Endothelial cell of hepatic sinusoid (primary cell): ENCODE measurements at regions not wholly inside any gene's neighbourhood (a gene's known extent, or its start where the extent isn't known, plus 50 kb on each side); places are given as distances from the start of the nearest gene placed in this dataset.
"Not testable (repeated sequence)": the region's sequence is repeated elsewhere in the genome, so short reads cannot be mapped to it uniquely, and the experiment has no call there.

Experiments used
- in situ Hi-C: cut with HindIII; loops from 2 replicates; pipeline ENCODE4 v1.10.0; 2017; ENCODE audit warnings: low sequenced_read_pairs

DNA sequence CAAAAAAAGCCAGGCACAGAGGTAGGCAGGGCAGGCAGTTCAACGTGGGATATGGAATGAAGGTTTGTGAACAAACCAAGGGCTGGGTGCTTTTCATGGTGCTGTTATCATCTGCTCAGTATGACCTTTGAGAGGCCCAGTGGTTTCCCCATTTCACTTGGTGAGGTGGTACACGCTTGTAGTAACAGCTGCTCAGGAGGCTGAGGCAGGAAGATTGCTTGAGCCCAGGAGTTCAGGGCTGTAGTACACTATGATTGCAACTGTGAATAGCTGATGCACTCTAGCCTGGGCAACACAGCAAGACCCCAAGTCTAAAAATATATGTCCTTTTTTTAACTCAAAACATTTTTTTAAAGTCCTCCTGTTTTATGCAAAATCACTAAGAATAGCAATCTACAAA, 174.8 kb downstream of the ENC1 start:
- in situ Hi-C loops = no loop called here

DNA sequence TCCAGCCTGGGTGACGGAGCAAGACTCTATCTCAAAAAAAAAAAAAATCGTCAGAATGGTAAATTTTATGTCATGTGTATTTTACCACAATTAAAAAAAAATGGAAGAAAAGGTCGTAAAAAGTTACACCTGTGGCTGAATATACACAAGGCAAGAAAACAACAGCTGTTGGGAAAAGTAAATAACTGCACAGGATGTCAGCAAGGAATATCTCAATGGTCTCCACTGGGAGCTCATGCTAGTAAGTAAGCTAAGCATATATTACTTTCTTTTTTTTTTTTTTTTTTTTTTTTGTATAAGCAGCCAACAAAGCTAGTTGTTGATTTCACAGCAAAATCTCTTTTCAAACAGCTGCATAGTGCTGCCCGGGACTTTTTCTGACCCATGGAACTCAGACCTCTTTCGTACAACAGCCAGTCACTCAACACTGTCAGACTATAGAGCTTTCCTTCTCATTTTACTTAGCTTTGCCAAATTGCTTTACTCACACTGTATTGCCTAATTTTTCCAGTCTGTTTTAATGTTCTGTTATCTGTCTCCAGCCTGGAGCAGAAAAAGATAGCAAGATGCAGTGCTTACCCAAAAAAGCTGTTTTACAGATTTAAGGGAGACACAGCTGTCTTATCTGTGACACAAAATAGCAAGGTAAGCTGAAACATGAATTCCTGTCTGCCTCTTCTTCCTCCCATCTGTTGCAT, 175.9 kb downstream of the ENC1 start:
- in situ Hi-C loops = no loop called here

DNA sequence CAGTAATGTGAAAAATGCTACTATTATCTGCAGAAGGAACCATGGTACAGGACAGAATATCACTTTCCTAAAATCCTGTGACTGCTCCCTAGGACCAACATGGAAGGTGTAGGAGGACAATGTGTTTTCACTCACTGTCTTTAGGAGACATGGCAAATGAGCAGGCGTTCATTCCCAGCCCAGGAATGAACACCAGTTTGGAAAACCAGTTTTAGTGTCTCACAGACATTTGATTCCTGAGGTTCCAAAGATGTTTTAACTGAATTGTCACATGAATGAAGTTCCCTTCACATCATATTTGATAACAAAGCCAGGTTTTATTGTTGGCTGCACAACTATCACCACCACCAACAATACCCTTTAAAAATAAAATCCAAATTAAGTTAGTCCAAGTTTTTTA, 178.2 kb downstream of the ENC1 start:
- in situ Hi-C loops = no loop called here

DNA sequence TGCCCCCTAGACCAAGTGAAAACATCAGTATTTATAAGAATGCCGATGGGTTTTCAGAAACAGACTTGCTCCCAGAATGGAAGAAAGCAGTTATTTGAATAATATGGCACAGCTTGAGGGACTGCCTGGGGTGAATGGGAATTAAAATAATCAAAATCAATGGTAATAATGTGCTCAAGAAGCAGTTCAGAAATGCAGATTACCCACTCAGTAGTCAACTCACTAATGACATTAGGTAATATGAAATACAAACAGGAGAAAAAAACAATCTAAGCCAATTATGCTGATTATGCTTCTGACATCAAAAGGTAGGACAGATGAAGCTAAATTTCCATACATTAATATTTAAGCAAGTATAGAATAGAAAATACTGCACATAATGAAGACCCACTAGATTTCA, 179.3 kb downstream of the ENC1 start:
- in situ Hi-C loops = no loop called here

DNA sequence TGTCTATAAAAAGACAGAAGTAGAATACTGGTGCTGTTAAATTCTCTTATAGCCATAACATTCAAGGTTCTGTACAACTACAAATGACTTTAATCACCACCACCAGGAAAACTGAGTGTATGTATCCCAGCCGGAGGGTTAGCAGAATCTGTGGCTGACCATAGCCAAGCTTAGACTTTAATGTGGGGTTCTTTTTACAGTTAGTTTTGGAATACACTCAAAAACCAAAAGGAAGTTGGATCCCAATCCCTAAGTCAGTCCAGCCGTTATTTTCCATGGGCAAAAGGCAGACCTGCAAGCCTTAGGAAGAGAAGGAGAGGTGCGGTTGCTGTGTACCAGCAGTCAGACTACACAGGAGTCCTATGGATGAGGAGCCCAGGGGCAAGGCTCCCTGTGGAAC, 179.8 kb downstream of the ENC1 start:
- in situ Hi-C loops = no loop called here

DNA sequence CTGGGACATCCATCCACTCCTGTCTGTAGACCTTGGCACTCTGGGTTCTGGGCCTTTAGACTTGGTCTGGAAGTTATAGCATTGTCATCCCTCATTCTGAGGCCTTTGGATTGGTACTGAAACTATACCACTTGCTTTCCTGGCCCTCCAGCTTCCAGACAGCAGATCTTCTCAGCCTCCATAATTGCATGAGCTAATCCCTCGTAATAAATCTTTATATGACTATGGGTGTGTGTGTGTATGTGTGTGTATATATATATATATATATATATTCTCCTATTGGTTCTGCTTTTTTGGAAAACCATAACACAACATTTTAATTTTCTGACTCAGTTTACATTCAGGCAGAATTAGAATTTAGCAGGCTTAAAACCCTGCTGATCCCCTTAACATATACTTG, 180.5 kb downstream of the ENC1 start:
- in situ Hi-C loops = no loop called here

DNA sequence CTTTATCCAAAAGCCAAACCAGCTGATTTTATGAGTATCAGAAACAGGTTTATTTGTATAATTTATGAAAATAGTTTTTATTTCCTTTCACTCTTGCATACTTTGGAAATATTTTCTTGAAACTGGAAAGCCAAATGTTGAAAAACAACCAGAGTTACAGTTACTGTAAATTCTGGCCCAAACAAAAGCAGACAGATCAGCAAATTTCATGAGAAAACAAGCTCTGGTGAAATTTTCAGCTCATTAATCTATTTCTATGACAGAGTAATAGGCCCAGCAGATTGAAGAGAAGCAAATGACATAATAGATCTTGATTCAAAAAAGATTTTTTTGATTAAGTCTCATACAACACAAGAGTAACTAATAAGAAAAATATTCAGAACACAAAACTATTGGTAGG, 182.7 kb downstream of the ENC1 start:
- in situ Hi-C loops = no loop called here

DNA sequence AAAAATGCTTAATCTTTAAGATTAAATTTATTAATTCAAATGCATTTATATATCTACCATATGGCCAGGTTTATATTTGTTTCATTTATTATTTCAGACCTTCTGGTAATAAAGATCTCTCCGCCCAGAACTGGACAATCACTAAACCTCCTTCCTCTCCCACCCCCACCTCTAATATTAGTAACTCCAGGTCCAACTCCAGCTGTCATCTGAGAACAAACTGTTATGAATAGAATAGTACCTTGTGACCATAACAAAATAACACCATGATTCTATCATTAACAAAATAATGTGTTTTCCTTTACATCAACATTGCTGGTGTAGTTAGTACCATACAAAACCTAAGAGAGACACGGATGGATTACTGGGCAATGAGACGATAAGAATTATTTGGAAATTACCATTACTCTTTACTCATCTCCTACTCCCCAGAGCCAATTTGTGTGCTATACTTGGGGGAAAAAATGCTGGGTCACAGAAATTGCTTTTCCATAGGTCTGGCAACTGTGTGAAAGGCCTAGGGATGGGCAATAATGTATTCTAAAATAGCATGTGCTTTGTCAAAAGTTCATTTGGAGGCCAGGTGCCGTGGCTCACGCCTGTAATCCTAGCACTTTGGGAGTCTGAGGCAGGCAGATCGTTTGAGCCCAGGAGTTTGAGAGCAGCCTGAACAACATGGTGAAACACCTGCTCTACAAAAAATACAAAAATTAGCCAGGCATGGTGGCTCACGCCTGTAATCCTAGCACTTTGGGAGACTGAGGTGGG, 186.1 kb downstream of the ENC1 start:
- in situ Hi-C loops = loop anchor here (5.0 kb wide), 1 partner anchor 88 kb away; no protein-coding TSS in a partner anchor

DNA sequence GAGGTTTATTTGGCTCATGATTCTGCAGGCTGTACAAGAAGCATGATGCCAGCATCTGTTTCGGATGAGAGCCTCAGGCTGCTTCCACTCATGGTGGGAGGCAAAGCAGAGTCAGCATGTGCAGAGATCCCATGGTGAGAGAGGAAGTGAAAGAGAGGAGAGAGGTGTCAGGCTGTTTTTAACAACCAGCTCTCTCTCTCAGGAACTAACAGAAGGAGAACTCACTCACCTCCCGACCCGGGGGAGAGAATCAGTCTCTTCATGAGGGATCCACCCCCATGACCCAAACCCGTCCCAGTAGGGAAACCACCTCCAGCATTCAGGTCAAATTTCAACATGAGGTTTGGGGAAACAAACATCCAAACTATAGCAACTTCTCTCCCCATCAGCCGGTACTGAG, 187.7 kb downstream of the ENC1 start:
- in situ Hi-C loops = loop anchor here (5.0 kb wide), 1 partner anchor 89 kb away; no protein-coding TSS in a partner anchor

DNA sequence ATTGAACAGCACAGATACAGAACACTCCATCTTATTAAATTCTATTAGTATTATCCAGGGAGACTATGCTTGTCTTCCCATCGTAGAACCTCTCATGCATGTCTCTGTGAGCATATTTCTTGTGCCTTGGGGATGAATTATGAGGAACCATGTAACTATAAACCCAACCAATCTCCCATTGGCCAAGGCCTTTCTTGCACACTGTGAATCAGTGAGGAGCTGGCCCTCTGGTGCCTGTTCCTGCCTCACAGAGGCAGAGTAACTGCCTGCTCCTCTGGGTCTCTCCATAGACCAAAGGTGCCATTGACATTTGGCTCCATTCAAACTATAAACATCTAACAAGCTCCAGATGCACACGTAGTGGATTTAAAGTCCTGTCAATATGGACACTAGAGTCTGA, 190.4 kb downstream of the ENC1 start:
- in situ Hi-C loops = loop anchor here (5.0 kb wide), 1 partner anchor 92 kb away; no protein-coding TSS in a partner anchor

DNA sequence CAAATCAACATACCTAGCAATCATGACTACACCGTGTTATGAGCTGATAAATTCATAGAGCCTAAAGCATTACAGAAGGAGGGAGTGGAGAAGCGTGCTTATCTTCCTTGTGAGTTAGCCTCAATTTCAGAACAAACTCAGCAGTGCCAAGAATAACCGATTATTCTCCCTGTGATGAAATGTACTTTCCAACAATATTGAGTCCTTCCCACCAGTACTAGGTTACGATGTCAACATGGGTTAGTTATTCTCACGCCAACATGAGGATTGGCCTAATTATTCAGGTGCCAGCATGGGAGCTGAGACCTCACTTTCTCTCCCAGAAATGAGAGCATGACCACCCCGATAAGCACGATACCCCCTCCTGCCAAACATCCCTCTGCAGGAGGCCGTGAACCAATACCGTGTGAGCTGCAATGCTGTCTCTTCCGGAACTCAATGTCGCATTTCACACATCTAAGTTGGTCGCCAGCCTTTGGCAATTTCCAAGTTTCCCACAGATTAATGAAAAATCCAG, 193.7 kb downstream of the ENC1 start:
- in situ Hi-C loops = no loop called here

DNA sequence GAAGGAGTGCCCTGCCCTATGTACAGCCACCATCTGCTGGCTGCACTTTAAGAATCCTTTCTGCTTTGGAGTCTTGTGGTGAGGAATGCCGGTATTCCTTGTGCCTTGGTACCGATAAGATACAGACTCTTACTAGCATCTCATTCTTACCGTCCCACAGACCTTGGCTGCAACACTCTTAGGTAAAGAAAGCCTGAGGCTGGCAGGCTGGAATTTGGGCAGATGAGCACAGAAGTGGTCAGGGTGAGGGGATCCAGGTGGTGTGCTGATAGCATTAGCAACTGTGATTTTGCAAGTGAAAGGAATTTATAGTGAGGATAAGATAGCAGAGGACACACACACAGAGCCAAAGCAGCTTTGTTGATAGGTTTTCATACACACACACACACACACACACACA, 198.1 kb downstream of the ENC1 start:
- in situ Hi-C loops = no loop called here

DNA sequence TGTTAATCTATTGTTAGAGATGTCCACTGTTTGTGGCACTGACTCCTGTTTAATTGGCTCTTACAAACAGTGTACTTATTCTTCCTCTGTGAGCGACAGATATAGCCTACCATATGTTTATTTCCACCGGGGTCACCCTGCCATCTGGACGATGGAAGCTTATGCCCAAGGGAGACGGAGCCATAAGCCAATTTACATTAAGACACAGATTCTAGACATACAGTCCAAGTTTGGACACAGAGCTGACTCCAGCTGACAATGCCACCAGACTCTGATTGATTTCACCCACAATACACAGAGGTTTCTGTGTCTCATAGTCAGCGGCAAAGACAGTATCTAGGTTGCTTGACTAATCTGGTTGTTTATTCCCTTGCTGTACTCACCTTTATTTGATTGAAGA, 198.9 kb downstream of the ENC1 start:
- in situ Hi-C loops = no loop called here

DNA sequence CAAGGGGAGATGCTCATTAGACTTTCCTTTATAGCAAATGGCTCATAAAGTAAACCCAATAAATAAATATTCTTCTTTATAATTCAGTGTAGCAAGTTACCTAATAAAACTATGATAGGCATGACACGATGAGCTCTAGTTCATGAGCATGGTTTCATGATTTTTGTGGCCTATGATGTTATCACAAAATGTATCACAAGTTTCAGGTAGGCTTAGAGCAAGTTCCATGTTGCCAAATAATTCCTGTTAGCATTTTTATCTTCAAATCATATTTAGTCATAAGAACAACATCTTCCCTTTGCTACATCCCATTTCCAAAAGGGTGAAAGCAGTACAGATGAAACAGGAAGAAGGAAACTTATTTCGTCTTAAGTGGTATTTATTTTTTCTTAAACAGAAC, 200.2 kb downstream of the ENC1 start:
- in situ Hi-C loops = no loop called here

DNA sequence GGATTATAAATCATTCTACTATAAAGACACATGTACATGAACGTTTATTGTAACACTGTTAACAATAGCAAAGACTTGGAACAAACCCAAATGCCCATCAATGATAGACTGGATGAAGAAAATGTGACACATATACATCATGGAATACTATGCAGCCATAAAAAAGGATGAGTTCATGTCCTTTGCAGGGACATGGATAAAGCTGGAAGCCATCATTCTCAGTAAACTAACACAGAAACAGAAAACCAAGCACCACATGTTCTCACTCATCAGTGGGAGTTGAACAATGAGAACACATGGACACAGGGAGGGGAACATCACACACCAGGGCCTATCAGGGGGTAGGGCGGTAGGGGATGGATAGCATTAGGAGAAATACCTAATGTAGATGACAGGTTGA, 202.7 kb downstream of the ENC1 start:
- in situ Hi-C loops = not testable (repeated sequence)

DNA sequence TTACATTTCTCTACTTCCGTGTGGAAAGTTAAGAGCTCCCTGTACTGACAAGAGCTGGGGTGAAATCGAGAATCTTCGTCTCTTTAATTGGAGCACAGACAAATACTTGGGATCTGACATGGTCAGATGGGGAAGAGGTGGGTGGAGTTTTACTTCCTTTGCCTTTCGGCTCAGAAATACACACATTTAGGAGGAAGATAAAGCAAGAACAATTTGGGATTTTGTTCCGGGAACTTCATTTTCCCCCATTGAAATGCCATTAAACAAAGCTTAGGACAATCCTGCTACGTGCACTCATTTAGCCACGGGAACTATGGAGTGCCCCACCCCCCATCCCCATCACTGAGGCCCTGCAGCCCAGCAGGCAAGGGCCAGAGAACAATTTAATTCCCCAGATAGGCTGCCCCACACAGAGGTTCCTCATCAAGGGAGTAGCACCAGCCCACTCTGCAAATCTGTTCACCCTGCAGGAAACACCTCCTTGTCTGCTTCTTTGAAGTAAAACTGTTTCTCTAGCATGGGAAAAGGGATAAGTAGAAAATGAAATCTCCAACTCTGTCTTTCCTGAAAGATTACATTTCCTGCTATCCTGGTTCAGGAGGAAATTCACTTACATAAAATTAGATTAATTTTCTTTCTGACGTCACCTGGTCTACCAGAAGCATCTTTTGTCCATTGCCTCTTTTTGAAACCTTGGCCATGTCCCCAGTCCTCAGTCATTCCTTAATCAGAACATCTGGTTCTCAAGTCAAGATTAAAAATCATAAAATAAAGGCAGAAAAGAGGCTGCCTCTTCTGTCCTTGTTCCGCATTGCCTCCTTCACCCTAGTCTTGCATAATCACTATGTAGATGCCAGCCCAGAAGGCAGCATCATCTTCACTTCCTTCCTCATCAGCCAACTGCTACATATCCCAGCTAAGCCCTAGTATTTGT, 206.4 kb downstream of the ENC1 start:
- in situ Hi-C loops = no loop called here

DNA sequence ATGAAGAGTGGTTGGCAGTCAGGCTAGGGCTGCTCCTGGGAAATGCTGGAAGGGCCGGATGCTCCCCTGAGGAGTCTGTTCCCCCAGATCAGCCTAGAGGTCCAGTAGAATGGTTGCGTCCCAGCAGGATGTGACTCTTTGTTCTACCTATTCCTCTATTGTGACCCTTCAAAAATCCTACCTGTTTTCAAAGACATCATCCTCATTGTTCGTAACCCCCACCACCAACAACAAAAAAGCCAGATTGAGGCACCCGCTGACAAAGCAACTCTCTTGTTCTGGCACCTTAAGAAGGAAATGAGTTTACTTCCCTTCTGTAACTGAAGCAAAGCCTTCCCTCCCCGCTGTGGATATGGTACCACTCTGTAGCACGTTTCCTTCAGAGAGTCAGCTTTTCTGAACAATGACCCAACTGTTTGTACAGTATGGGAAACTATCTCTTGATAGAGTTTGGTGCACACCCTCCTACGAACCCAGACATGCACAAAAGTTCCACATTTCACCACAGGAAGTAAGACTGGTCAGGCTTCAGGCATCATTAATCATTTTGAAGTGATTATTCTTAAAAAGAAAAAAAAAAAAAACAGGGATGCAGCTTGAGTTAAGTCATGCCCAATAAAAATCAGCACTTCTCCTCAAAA, 207.2 kb downstream of the ENC1 start:
- in situ Hi-C loops = no loop called here

DNA sequence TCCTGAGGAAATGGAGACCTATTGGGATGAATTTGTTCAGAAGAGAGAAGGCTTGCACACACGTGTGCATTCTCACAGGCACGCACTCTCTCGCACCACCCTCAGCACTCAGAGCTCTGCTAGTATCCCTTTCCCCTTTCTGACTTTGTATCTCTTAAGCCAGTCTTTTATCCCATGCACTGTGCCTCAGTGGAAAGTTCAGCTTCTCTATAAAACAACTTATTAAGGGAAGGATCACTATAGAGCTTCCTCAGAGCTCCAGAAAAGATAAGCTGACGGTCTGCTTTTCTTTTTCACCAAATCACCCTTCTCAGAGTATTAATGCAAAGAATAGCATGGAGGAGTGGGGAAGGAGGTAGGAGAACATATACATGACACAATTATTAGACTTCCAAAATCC, 207.8 kb downstream of the ENC1 start:
- in situ Hi-C loops = no loop called here

DNA sequence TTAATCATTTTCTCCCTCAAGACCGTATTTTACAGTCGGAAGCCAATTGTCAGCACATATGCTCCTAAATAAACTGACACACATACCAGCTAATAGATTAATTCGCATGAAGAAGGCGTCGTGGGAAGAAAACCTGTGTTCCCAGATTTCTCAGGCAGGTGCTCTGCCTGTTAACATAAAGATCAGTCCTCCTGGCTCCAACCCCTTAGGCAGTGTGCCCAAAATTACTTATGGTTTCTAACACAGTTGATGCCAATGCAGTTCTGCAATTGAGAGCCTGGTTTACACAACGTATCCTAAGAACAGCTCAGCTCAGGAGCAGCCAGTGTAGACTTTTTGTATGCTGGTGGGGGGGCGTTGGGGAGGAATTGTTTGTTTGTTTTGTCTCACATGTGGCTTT, 208.3 kb downstream of the ENC1 start:
- in situ Hi-C loops = no loop called here

DNA sequence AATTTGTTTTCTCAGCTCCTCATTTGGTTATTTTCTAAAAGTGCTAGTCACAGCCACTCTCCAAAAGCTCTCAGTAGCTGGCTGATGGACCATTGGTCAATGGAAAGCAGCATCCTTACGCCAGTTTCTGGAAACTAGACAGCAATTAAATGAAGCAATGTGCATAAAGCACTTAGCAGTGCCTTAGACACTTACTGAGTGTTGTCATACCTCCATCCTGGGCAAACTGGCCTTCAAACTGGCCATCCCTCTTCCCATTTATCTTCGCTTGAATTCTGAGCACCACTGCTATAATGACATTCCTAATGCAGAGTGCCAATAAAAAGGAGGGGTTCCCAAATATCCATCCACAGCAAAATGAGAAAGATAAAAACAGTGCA, 209.2 kb downstream of the ENC1 start:
- in situ Hi-C loops = no loop called here
